Hematopoietic multipotent progenitor cell treated with erythropoietin and hydrocortisone succinate and interleukin-3 and kit ligand, for 15 days (in vitro differentiated cells): ENCODE measurements at regions not wholly inside any gene's neighbourhood (a gene's known extent, or its start where the extent isn't known, plus 50 kb on each side); places are given as distances from the start of the nearest gene placed in this dataset.

Experiments used
- DNase-seq: peaks from one replicate; pipeline ENCODE4 v3.0.0-alpha.2; 2015; ENCODE audit warnings: low spot score

DNA sequence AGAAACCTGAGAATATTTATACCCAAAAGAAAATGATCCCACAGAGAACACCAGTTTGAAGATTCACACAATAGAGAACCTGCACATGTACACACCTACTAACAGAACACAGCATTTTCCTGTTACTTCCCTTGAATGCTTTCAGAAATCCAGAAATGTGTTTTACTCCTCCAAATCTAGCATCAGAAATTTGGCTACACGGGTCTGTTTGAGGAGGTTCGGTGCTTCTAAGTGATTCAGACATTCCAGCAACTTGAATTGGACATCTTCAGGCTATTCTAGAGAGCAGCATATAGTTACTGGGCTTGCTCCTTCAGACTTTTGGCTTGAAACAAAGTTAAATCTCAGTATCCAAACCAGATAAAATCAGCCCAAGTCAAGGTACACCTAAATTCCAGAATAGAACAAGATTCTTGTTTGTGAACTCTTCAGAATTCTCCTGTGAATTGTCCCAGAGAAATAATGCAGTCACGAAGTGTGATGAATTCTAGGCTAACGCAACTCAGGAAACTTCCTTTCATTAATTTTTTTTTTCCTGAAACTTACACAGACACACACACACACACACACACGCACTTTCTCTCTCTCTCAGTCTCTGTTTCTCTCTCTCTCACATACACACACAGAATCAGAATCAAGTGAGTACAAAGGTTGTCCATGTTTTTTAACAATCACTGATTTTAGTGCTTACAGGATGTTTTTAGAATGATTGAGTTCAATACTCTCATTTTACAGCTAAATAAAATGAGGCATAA is 278.4 kb upstream of the SNX7 start:
- DNase-seq: no peak

DNA sequence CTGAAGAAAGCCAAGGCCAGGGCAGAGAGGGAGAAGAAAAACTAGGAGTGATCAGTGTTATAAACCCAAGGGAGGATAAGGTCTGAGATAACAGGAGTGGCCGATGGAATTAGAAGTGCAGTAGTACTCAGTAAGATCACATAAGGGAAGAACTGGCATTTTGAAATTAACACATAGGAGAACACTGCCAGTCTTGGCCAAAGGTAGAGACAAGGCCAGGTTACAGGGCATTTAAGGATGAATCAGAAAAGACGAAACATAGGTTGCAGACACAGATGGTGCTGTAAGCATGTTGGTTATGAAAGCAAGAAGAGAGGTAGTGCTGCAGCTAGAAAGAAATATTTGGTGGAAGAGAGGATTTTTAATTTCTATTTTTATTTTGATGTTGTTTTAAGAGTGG is 278.9 kb upstream of the SNX7 start:
- no peak for DNase-seq

DNA sequence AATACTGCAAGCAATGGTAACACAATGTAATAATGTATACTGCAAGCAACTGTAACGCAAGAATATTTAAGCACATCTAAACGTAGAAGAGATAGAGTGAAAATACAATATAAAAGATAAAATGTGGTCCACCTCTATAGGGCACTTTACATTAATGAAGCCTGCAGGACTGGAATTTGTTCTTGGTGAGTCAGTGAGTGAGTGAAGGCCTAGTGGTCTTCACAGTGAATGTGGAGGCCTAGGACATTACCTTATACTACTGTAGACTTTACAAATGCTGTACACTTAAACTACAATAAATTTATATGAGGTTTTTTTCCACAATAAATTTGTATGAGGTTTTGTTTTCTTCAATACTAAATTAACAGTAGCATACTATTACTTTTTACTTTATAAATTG is 287.4 kb upstream of the SNX7 start:
- no peak for DNase-seq

DNA sequence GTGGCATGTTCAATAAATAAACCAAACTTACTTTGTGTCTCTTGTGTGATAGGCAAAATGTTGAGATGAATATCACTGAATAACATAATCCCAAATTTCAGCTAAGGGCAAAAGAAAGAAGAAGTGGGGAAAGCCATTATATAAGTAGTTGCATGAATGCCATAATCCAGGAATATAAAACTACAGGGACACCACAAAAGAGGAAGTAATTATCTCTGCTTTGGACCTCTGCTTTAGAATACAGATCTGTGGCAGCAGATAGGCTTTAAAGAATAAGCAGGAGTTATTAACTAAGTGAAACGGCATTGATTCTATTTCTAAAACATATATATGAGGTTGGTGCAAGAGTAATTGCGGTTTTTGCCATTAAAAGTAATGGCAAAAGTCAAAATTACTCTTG is 288.5 kb upstream of the SNX7 start:
- no peak for DNase-seq

DNA sequence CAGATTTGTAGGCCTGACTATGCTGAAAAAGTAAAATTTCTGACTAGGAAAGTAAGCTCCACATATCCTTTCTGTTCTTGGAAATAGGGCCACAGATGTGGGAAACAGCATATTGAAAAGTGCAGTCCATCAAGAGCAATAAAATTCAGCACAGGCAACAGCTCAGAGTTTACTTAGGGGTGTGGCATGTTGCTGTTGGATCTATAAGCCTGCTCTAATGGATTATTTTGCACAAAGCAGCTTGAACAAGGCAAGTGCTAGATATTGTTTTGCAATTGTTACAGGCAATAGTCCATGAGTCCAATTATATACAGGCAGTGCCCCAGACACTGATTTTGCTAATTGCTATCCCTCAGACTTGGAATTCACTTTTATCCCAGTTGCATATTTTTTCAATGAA is 289.8 kb upstream of the SNX7 start:
- DNase-seq: no peak

DNA sequence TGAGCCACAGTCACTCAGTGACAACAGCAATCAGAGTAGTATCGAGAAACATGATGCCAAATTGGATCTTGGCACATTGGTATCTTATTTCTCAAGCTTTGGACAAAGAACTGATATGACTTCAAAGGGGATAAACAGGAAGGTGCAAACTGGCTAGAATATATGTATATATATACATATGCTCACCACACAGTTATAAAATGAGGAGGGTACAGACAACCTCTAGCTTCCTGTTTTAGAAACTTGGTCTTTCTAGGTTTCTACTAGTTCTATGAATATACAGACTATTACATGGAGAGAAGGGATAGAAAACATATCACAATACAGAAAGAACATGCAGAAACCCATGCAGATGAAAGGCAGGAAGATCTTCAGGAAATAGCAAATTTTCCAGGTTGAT is 292.1 kb upstream of the SNX7 start:
- no peak for DNase-seq

DNA sequence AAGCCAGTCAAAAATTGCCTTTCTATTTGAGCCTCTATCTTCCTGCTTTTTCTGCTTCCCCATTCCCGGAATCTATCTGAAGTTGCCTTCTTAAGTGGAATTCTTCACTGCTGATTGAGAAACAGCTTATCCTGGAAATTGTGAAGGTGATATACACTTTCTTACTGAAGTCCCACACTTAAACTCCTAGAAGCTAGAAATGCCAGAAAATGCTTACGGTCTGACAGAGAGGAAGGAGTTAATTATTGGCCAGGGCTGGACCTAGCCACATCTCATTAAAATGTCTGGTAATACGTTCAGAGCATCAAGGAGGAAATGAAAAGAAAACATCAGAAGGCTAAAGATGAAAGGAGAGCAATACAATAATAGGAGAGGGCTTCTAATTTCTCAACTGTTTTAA is 292.5 kb upstream of the SNX7 start:
- DNase-seq: no peak

DNA sequence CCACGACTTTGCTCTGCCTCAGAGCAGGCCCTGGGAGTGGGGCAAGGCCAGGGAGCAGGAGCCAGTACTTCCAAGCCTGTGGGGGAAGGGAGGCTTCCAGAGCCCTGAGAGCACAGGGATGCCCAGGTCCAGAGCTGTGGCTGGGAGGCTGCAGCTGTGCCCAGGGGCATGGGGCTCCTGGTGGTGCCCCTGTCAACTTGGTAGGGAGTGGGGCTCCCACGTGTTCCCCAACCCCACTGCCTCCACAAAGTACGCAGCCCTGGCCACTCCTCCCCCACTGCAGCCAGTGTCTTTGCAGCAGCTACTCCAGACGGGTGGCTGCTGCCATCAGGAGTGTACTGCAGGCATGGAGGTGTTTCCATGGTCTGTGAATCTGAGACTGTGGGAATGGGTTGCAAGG is 294.1 kb upstream of the SNX7 start:
- DNase-seq: no peak

DNA sequence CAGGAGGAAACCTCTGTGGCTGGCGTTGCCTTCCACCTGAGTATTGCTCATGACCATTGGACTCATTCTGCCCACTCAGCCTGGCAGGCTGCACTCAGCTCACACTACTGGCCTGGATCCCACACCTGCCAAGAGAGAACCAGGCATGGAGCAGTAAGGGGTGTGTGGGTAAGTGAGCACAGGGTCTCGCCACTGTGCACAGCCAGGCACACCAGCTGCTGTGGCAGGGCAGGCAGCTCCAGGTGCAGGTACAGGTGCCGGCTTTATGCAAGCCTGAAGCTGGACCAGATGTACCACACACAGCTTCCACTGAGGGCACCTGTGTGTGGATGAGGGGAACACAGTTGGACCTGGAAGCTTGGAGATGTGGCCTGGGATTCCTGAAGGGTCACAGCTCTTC is 295.2 kb upstream of the SNX7 start:
- no peak for DNase-seq

DNA sequence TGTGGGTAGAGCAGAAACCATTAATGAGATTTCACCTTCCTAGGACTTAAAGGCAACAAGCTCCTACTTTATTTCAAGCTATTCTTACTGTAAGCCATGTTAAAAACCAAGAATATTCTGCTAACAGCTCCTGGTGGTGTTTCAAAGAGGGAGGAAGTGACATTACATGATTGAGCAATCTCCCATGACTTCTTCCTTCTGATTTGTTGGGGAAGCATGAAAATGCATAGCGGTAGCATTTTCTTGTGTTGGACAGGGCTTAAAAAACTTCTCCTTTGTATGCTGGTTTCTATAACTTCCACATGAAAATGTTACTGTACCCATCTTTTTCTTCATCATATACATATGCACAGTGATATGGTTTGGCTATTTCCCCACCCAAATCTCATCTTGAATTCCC is 297.0 kb upstream of the SNX7 start:
- DNase-seq: no peak

DNA sequence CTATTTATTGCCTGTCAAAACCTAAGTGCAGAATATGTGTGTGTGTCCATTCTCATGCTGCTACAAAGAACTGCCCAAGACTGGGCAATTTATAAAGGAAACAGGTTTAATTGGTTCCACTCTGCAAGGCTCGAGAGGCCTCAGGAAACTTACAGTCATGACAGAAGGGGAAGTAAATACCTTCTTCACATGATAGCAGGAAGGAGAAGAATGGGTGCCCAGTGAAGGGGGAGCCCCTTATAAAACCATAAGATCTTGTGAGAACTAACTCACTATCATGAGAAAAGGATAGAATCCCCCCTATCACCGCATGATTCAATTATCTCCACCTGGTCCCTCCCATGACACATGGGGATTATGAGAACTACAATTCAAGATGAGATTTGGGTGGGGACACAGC is 300.7 kb upstream of the SNX7 start:
- DNase-seq: no peak

DNA sequence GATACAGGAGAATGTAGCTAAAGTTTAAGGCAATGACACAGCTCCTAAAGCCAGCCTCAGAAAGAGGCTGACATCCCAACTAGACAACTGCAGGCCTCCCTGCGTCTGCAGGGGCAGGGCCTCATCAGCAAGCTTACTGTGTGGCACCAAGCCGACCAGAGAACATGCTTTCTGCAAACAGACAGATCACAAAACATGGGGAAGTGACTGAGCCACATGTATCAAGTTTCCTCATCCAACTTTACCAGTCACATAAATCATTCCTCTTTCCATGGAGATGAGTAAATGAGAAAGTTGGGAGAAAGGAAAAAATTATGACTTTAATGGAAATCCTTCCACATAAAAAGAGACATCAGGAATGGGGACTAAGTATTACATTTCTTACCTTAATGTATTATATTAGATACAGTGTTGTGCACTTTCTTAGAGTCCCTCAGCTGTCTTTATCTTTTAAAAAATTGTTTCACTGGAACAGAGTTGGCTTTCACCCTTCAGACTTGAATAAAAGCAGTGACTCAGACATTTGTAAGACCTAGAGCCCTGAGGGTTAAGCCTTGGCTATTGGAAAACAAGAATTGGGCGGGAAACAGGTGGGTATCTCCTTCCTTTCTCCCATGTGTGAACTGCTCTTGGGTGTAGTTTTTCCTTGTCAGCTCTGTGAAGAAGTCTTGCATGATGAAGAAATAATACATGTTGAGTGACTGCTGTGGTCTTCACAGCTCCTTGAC is 305.7 kb upstream of the SNX7 start:
- no peak for DNase-seq

DNA sequence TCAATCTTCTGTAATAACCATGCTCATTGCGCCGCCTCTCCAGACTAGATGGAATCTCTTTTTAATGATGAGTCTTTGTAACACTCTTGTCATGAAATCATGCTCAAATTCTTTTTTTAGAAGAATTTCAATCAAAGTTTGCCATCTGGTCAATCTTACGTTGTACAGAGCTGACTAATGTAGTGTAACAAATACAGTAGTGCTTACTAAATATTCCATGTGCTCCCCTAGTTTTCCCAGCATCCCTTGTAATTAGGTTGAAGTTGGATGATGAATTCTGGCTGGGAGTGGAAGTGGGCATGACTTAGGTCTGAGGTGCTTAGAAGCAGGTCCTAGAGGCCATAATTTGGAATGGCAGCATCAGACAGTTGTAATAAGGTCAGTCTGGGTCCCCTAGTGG is 309.1 kb upstream of the SNX7 start:
- no peak for DNase-seq

DNA sequence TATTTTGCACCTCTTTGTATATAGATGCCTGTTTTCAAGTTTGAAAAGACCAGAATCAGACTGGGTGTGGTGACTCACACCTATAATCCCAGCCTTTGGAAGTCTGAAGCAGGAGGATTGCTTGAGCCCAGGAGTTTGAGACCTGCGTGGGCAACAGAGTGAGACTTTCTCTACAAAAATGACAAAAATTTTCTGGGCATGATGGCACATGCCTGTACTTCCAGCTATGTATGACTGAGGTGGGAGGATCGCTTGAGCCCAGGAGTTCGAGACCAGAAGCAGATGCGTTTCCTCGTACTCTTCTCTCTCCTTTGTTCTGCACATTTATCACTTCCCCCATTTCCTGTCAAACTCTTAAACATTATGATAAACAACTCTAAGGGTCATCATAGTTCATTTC is 310.0 kb upstream of the SNX7 start:
- no peak for DNase-seq

DNA sequence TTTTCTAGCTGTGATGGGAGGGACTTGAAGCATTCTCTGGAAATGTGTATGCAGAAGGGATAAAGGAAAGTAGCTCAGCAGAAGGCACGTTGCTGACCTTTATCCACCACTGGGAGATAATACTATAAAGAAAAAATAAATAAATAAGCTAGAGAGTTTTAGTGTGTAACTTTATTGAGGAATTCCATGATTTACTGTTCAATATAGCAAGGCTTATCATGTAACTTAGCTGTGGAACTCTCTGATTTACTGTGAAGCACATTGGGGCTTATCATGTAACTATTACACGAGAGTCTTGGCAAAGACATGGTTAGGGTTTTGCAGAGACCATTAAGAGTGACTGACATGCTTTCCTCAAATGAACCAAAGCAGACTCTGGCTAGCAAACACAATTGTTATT is 316.1 kb upstream of the SNX7 start:
- no peak for DNase-seq

DNA sequence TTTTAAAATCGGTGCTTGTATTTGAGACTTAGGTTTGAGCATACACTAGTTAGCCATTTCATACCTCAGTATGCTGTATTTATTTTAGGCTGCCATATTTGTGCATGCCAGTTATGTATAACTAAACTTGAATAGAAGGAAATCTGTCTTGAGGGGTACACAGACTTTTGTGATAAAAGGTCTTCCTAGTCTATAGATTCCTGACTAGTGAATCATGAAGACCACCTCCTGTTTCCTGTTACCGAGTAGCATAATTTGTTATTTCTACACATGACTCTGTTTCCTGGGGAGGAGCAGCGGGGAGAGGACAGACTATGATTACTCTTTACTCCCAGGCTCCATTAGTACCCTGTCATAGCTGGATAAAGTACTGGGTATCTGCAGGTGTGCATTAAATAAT is 316.8 kb upstream of the SNX7 start:
- DNase-seq: no peak

DNA sequence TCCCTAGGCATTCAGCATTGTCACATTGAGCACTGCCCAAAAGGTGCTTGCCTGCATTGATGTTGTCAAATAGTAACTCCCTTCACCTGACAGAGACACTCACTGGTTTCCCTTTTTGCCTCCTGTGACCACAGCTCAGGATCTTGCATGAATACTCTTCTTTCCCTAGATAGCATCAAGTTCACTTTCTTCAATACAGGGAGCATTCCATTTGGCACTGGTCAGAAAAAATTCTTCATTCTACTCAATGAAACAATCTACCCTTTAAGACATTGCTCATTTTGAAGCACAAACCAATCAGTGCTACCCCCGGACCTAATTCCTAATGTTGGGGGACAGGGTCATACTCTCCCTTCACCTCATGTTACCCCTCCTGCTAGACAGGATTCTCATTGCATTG is 319.0 kb upstream of the SNX7 start:
- DNase-seq: no peak

DNA sequence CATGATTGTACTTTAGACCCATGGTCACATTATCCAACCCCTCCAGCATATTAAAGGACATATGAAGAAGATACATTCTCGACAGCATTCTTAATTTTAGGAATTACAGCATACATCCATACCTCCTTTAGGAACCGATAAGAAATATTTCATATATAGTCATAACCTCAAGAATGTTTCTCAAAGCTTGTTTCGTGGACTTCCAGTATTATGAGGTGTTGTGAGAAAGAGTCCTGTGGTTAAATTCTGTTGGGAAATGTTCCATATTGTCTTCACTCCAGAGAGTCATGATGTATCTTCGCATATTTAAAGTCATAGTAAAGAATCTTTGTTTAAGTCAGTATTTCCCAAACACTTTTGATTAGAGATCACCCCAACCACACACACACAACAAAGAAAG is 321.0 kb upstream of the SNX7 start:
- DNase-seq: no peak

DNA sequence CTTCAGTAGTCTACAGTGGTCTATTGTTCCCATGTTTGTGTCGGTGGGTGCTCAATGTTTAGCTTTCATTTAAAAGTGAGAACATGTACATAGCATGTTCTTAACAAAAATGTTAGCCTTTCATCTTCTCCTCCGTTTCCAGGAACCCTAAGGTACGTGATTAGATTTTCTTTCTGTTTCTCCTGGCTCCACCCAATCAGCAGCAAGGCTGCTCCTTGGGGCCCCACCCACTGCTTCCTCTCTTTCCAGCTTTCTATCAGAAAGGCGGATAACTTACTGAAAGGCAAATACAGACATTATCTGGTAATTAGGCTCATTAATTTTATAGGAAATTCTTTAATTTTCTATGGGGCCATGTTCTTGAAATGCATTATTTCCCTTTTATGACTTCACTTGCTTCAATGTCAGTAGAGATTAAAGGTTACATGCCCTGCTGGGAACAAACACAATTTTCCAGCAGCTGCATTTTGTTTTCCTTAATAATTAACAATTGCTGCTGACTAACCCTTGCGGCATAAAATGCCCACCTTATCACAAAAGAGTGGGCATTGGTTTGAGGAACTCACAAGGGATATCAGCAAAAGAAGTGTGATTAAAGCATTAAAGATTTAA is 324.9 kb upstream of the SNX7 start:
- DNase-seq: no peak

DNA sequence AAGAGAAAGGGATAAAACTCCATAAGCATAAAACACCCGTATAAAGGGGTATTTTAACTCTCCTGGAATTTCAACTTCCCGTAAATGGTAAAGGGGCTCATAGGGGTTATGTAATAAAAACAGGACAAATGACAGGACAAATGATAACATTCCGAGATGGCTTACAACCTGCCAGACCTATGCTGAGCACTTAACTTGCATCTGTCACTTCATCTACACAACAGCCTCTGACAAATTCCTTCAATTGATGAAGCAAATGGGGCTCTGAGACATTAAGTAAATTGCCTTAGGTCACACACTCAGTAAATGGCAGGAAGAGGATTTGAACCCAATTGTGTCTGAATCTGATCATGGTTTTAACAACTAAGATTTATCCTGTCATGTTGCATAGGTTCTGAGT is 327.6 kb upstream of the SNX7 start:
- DNase-seq: no peak

DNA sequence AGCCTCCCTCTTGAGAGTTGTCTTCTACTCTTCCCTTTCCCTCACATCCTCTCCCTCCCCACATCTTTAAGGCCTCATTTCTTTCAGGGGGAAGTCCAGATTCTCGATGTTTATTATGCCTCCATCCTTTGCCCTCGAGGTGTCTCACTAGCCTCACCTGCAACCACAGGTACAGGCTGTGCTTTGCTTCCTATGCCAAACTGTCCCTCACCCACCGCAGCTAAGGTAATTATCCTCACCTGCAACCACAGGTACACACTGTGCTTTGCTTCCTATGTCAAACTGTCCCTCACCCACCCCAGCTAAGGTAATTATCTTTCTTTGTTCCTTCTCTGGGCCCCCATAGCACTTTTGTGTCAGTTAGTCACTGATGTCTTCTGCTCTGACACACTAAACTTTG is 328.1 kb upstream of the SNX7 start:
- DNase-seq: no peak

DNA sequence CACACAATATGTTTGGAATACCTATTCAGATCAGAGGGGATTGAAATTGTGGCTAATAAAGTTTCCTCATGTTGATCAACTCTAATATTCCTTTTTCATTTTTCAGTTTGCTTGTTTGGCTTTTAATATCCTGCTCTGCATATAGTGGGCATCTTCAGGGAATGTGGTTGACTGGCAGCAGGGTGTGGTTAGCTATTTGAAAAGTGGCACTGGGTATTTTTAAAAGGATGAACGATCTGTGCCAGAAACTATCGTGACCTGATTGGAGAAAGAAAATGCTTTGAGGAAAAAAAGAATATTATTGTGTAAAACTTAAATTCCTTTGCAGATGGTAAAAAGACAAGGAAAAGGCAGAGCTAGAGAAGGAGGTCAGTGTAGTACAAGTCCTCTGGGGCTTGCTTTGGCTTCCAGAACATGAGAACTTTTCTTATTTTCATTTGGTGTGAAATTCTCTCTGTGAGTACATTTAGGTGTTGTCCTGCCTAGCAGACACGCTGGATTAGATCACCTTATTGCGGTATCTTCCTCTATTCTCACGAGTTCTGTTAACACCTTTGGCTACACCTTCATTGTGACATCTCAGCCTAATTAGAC is 329.7 kb upstream of the SNX7 start:
- DNase-seq: no peak

DNA sequence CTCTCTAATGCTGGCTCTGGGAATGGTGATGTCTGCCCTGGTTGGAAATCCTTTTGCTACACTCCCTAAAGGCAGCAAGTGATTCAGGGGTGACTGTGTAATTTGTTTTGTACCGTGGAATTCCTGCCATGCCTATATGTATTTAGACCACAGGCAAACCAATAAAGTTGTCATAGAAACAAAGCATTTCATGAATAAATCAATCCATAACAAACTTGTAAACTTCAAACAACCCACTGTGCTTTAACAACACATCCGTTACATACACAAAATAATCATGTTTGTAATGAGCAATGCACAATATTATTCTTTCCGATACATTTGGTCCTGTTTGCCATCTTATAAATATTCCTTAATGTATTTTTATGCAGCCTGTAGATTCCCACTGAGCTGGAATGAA is 330.3 kb upstream of the SNX7 start:
- no peak for DNase-seq
